Adrenal gland (tissue), 9 donors: ENCODE measurements at regions not wholly inside any gene's neighbourhood (a gene's known extent, or its start where the extent isn't known, plus 50 kb on each side); places are given as distances from the start of the nearest gene placed in this dataset.
"Not testable (repeated sequence)": the region's sequence is repeated elsewhere in the genome, so short reads cannot be mapped to it uniquely, and the experiment has no call there.

Experiments
- DNase-seq, 7 donors: peaks; one replicate each; pipeline ENCODE4 v3.0.0-alpha.2; 2019 to 2020
- H3K27ac ChIP-seq, 5 donors: fragments of 200-600 bp; sonication (generic) in 4 of 5; 1 replicate in 3 of 5; 2 replicates in 2 of 5; pipeline versions ENCODE4 v1.5.1 to v1.8.0; 2016 to 2020; ENCODE audit warnings: mild to moderate bottlenecking in 1 of 5
- H3K27me3 ChIP-seq: fragments of 200-600 bp; 2 replicates; pipeline ENCODE4 v1.8.0; 2021
- H3K36me3 ChIP-seq, 2 donors: fragments of 200-600 bp; replicated peaks in 1 of 2; 1 replicate in 1 of 2; 2 replicates in 1 of 2; pipeline versions ENCODE4 v1.5.1 to v1.8.0; 2018 to 2022
- H3K4me1 ChIP-seq, 2 donors: fragments of 200-600 bp; replicated peaks in 1 of 2; 1 replicate in 1 of 2; 2 replicates in 1 of 2; pipeline versions ENCODE4 v1.5.1 to v1.8.0; 2018 to 2021
- H3K4me3 ChIP-seq, 4 donors: fragments of 200-600 bp; sonication (generic) in 3 of 4; one replicate each; pipeline ENCODE4 v1.5.1; 2016 to 2018
- H3K9me3 ChIP-seq, 3 donors: fragments of 200-600 bp; sonication (generic) in 1 of 3; replicated peaks in 1 of 3; 1 replicate in 2 of 3; 2 replicates in 1 of 3; pipeline versions ENCODE4 v1.5.1 to v1.8.0; 2016 to 2021
- CTCF ChIP-seq, 6 experiments: fragments of 450-650 bp in 4 of 6; fragments of 200-600 bp in 2 of 6; sonication (generic) in 1 of 6; IDR thresholded peaks; 1 replicate in 5 of 6; 2 replicates in 1 of 6; pipeline versions ENCODE4 v1.5.1 to v1.8.0; 2016 to 2021; ENCODE audit warnings: antibody characterized with exemption in 6 of 6, mild to moderate bottlenecking in 2 of 6, moderate library complexity in 1 of 6
- POLR2A ChIP-seq, 2 donors: fragments of 450-650 bp; IDR thresholded peaks; one replicate each; pipeline ENCODE4 v1.6.1; 2017; ENCODE audit warnings: antibody characterized with exemption in 2 of 2, mild to moderate bottlenecking in 2 of 2, moderate library complexity in 1 of 2
- WGBS, 4 donors: extraction: QIAGEN DNeasy Blood & Tissue Kit in 2 of 4; methylation state at CpG; one replicate each; pipeline versions ENCODE4 v1.1.5 to v1.1.7; 2013 to 2017; 5-methylcytosine and 5-hydroxymethylcytosine counted together
- intact Hi-C, 2 donors: fragments of 100-400 bp; cut with DNase I; formaldehyde crosslinking; loops; one replicate each; pipeline versions ENCODE4 v1.14.1 to v1.15.0; 2022 to 2023
- donor health status: healthy with polysubstance abuse.
- donor health status: Bipolar disorder and iron deficiency.
- donor health status: DM: yes; HTN: yes; CAD: no.
- donor health status: DM: no; HTN: no; CAD: no.
- donor health status: DM: no; HTN: no; CAD: no.

- WGBS, 4 donors: 22 to 63% (median 44%) methylated on average over 27 to 45 of the region's 45 CpGs
- Histone ChIP-seq H3K4me3 (no peak overlapping the region), H3K9me3 (no peaks in the 10 kb centered on the region), H3K27ac (no peak overlapping the region), H3K27me3 (no peaks in the 10 kb centered on the region), H3K36me3 (no peaks in the 10 kb centered on the region), H3K4me1 (no peaks in the 10 kb centered on the region)
- intact Hi-C loops: no loop called here
- DNase-seq: no peak
- TF ChIP-seq CTCF (IDR thresholded peaks at IDR 0.05) (no peak), POLR2A (IDR thresholded peaks at IDR 0.05) (no peak)
Observed at GRCh38 chr7:48847917-48848316, 76.4 kb upstream of the CDC14C start.

DNA sequence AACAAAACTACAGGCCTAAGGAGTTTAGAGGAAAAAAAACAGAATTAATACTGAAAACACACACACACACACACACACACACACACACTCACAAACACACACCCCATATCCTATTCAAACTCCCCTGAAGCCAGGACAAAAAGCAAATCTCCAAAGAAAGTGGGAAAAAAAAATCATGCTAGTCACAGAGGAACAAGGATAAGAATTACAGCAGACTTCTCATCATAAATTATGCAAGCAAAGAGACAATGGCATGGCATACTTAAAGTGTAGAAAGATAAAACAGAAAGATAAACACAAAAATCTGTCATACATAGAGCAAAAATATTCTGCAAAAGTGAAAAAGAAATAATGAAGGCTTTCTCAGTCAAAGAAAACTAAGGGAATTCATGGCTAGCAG, 63.9 kb upstream of the CDC14C start:
- H3K27me3 ChIP-seq, DNase-seq, H3K27ac ChIP-seq, H3K9me3 ChIP-seq, H3K4me3 ChIP-seq, H3K4me1 ChIP-seq, intact Hi-C loops, H3K36me3 ChIP-seq: not testable (repeated sequence)

DNA sequence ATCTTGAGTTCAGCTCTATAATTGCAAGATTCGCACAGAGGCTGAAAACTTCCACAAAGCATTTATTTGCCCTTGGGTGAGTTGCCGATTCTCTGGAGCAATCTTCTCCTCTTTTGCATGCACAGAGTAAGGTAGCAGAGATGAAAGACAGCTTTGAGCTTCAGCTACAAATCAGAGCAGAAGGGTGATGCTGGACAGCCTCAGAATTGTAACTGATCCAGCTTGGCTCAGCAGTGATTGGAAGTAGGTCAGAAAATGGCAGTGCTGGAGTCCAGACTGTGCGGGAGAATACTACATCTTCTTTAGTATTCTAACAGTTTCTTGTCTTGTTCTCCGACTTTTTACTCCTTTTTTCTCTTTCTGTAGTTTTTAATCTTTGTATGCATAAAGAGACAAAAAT, 55.4 kb upstream of the CDC14C start:
- no peaks in the 10 kb centered on the region for H3K27me3 ChIP-seq
- intact Hi-C loops: no loop called here
- no peak for TF ChIP-seq CTCF (IDR thresholded peaks at IDR 0.05)
- no peak for TF ChIP-seq POLR2A (IDR thresholded peaks at IDR 0.05)
- no peaks in the 10 kb centered on the region for H3K4me1 ChIP-seq
- DNase-seq: no peak
- H3K36me3 ChIP-seq: no peaks in the 10 kb centered on the region
- WGBS, 4 donors: 60 to 67% (median 63%) methylated on average over 4 of the region's 4 CpGs
- H3K27ac ChIP-seq: no peak overlapping the region
- H3K4me3 ChIP-seq: no peak overlapping the region
- no peaks in the 10 kb centered on the region for H3K9me3 ChIP-seq

DNA sequence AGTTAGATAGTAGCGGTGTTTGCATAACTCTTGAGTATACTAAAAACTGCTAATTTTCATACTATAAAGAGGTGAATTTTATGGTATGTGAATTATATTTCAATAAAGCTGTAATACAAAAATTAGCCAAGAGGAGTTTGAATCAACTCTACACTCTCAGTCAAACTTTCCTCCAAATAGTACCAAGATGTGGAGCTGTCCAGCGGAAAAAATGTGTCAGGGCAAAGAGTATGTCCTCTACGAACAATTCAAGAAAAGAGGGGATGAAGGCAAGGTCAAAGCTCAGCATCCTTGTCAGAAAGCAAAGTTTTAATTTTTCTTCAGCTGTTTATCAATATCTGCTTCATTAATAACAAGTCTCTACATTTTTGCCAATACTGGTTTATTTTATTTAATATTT, 51.8 kb upstream of the CDC14C start:
- no peaks in the 10 kb centered on the region for H3K27me3 ChIP-seq
- no peaks in the 10 kb centered on the region for H3K36me3 ChIP-seq
- H3K4me1 ChIP-seq: no peaks in the 10 kb centered on the region
- no peaks in the 10 kb centered on the region for H3K9me3 ChIP-seq
- WGBS, 4 donors: 63 to 80% (median 71%) methylated on average over 3 of the region's 3 CpGs
- DNase-seq: no peak
- intact Hi-C loops: no loop called here
- H3K27ac ChIP-seq: no peak overlapping the region
- no peak overlapping the region for H3K4me3 ChIP-seq
- no peak for TF ChIP-seq CTCF (IDR thresholded peaks at IDR 0.05)
- no peak for TF ChIP-seq POLR2A (IDR thresholded peaks at IDR 0.05)
